Ramos (cell line): ENCODE measurements at regions not wholly inside any gene's neighbourhood (a gene's known extent, or its start where the extent isn't known, plus 50 kb on each side); places are given as distances from the start of the nearest gene placed in this dataset.

Experiments used
- in situ Hi-C: fragments of 300-500 bp; cut with MboI; formaldehyde crosslinking; loops from one replicate; pipeline ENCODE4 v1.14.3; 2022; ENCODE audit warnings: low sequenced_read_pairs; ENCODE audit not compliant: unreplicated experiment

DNA sequence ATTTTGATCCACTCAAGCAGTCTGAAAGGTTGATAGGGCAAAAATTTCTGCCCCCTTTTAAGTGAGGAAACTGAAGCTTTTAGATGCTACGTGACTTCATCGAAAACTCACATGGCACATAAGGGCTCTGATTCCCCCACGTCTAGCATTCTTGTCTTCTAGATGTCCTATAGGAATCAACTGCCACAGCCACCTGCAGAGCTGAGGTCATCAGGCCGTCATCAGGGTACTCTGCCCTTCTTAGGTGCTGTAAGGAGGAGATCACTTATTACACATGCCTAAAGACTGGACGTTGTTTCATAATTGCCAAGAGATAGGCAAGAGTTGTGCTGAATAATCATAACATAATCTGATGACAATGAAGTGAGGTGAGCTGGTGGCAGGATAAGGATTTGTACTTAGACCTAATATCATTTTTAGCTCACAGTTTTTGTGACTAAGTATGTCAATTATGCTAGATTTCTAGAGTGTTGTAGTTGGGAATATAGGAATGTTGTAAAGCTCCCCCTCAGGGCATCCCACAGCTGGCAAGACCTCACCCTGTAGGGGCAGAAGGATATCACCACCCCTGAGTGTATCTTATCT is 349.4 kb downstream of the METTL15 start:
- in situ Hi-C loops: loop anchor here (25.0 kb wide), 1 partner anchor 105 kb away; no protein-coding TSS in a partner anchor

GRCh38 chr11:28448186-28448585 is 340.0 kb downstream of the METTL15 start:
- in situ Hi-C loops: no loop called here

GRCh38 chr11:28447226-28447625 is 339.0 kb downstream of the METTL15 start:
- in situ Hi-C loops: no loop called here

DNA sequence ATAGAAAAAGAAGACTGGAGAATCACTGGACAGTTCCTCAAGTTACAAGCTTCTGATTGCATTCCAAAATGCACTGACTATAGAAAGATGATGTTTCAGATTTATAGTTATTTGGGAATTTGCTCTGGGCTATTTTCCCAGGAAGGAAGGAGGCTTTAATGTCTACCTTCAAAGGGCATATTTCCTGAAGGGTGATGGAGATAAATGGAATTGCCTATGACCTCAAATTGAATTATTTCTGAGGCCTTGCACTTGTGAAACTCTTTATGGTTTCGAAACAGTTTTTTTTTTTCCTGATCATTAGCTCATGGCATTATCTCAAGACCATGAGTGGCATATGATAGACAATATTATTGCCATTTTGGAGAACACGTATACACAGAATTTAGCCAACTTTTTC is 333.9 kb downstream of the METTL15 start:
- in situ Hi-C loops: no loop called here

DNA sequence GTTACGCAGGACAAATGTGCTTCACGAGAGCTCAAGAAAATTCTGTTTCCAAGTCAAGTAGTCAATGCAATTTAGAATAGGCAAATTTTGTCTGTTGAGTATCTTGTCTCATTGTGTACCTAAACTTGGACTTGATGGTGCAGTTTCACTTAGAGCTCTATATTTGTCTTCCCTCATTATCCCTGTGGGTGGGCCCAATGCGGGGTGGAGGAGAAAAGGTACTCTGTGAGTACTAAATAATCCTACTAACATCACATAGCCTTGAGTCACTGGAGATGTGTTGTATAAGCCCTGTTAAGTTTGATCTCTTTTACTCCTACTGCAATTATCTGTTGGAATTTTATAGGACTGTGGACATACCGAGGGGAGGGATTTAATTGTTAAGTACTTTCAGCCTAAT is 331.2 kb downstream of the METTL15 start:
- in situ Hi-C loops: no loop called here

DNA sequence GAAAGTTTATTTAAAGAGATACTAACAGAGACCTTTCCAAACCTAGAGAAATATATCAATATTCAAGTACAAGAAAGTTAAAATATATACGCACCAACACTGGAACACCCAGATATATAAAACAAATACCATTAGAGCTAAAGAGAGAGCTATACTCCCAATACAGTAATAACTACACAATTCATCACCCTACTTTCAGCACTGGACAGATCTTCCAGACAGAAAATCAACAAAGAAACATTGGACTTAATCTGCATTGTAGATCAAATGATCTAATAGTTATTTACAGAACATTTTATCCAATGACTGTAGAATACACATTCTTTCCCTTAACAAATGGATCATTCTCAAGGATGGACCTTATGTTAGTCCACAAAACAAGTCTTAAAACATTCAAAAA is 311.9 kb downstream of the METTL15 start:
- in situ Hi-C loops: no loop called here

- in situ Hi-C loops: no loop called here
Measured at GRCh38 chr11:28417601-28418323, 309.6 kb downstream of the METTL15 start.

GRCh38 chr11:28412029-28412428 is 303.8 kb downstream of the METTL15 start:
- in situ Hi-C loops: no loop called here

- in situ Hi-C loops: no loop called here
Measured at GRCh38 chr11:28401446-28401845, 293.3 kb downstream of the METTL15 start.

DNA sequence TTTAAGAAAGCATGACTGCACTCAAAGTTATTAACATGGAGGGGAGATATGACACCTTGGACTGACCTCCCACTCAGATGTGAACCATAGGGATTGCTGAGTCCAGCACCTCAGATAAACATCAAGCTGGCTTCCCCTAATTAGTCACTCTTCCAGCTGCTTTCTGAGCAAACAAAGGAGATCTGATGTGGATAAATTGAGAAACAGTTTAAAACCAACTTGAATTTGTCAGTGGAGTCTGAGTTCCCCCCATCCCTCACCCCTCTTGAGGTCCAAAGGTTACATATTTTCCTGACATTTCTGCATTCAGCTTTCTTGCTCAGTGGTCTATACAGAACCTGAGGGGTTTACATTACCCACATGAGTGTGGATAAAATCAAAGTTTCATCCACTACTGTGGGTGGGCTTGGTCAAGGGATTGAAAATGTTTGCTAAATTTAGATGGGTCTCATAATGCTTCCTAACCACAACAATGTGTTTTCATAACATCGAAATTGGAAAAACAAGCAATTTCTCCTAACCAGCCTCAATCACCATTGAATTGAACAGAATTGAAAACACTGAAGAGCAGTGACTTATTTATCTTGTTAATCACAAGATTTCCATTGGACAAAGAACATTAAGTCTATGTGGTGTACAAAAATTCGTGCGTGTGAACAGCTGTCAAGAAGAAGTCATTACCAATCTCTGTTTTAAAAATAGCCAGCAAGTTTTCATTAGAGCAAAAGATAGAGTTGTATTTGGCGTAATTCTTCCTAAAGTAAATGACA is 292.3 kb downstream of the METTL15 start:
- in situ Hi-C loops: no loop called here

DNA sequence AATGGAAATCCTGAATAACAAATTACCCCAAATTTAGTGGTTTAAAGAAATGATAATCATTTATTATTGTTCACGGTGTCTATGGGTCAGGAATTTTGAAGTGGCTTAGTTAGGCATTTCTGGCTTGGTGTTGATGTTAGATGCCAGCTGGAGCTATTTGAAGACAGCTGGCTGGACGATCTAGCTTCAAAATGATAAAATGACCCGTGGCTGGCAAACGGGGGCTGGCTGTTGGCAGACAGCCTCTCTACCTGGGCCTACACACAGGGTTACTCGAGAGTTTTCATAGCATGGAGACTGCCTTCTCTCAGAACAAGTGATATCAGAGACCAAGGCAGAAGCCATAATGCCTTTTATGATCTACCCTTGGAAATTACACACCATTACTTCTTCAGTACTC is 285.2 kb downstream of the METTL15 start:
- in situ Hi-C loops: no loop called here

- in situ Hi-C loops: no loop called here
Measured at GRCh38 chr11:28384418-28384817, 276.2 kb downstream of the METTL15 start.

DNA sequence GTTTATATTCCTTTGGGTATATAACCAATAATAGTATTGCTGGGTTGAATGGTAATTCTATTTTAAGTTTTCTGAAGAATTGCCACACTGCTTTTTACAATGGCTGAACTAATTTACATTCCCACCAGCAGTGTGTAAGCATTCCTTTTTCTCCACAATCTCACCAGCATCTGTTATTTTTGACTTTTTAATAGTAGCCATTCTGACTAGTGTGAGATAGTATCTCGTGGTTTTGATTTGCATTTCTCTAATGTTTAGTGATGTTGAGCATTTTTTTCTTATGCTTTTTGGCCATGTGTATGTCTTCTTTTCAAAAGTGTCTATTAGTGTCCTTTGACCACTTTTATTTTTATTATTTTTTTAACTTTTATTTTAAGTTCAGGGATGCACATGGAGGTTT is 275.3 kb downstream of the METTL15 start:
- in situ Hi-C loops: no loop called here
